SK-N-SH (cell line): ENCODE measurements at regions not wholly inside any gene's neighbourhood (a gene's known extent, or its start where the extent isn't known, plus 50 kb on each side); places are given as distances from the start of the nearest gene placed in this dataset.

Source experiments
- CTCF ChIP-seq: fragments of 200-600 bp; sonication (generic); IDR thresholded peaks from 2 replicates; pipeline ENCODE4 v1.6.1; 2017; ENCODE audit warnings: antibody characterized with exemption, mild to moderate bottlenecking, moderate library complexity
- ELF1 ChIP-seq: IDR thresholded peaks from 2 replicates; pipeline ENCODE4 v1.4.0; 2012
- EP300 ChIP-seq, 2 experiments: IDR thresholded peaks; 2 replicates each; pipeline versions ENCODE4 v1.4.0 to v1.6.1; 2012; ENCODE audit warnings: borderline replicate concordance in 1 of 2, low read depth in 1 of 2, low read length in 1 of 2
- EZH2phosphoT487 ChIP-seq: fragments of 200-600 bp; sonication (generic); IDR thresholded peaks from 2 replicates; pipeline ENCODE4 v1.6.1; 2017; ENCODE audit warnings: low read depth, mixed run types, mild to moderate bottlenecking, antibody characterized with exemption, moderate library complexity, borderline replicate concordance
- GATA2 ChIP-seq: sonication (generic); formaldehyde crosslinking; IDR thresholded peaks from 2 replicates; pipeline ENCODE4 v1.5.0; 2020; ENCODE audit warnings: mild to moderate bottlenecking, missing genetic modification reagents
- JUND ChIP-seq: IDR thresholded peaks from 2 replicates; pipeline ENCODE4 v1.4.0; 2012
- MAX ChIP-seq: IDR thresholded peaks from 2 replicates; pipeline ENCODE4 v1.4.0; 2012; ENCODE audit warnings: low read depth
- MEF2A ChIP-seq: IDR thresholded peaks from 2 replicates; pipeline ENCODE4 v1.4.0; 2012; ENCODE audit warnings: low read depth, borderline replicate concordance
- MXI1 ChIP-seq: IDR thresholded peaks from 2 replicates; pipeline ENCODE4 v1.6.1; 2012; ENCODE audit warnings: mild to moderate bottlenecking, low read depth, low read length, improper control_type of control experiment
- NFIC ChIP-seq: IDR thresholded peaks from 2 replicates; pipeline ENCODE4 v1.4.0; 2012; ENCODE audit warnings: borderline replicate concordance
- PBX3 ChIP-seq: IDR thresholded peaks from 2 replicates; pipeline ENCODE4; 2012
- POLR2AphosphoS5 ChIP-seq: IDR thresholded peaks from 2 replicates; pipeline ENCODE4 v1.6.1; 2012; ENCODE audit warnings: low read depth, low read length
- RAD21 ChIP-seq: IDR thresholded peaks from 2 replicates; pipeline ENCODE4 v1.6.1; 2012; ENCODE audit warnings: mild to moderate bottlenecking, low read length
- RCOR1 ChIP-seq: fragments of 150-350 bp; IDR thresholded peaks from 2 replicates; pipeline ENCODE4 v1.6.1; 2017; ENCODE audit warnings: antibody characterized with exemption, low read length
- RXRA ChIP-seq: IDR thresholded peaks from 2 replicates; pipeline ENCODE4 v1.4.0; 2012; ENCODE audit warnings: low read depth, mild to moderate bottlenecking, borderline replicate concordance
- SIN3A ChIP-seq: IDR thresholded peaks from 2 replicates; pipeline ENCODE4 v1.6.1; 2012; ENCODE audit warnings: low read depth, mild to moderate bottlenecking, low read length, moderate library complexity, borderline replicate concordance
- TAF1 ChIP-seq: IDR thresholded peaks from 2 replicates; pipeline ENCODE4 v1.6.1; 2012; ENCODE audit warnings: low read depth, mild to moderate bottlenecking, low read length, moderate library complexity, borderline replicate concordance
- TEAD4 ChIP-seq: IDR thresholded peaks from 2 replicates; pipeline ENCODE4 v1.4.0; 2012; ENCODE audit warnings: mild to moderate bottlenecking, borderline replicate concordance; ENCODE audit not compliant: insufficient read depth
- USF1 ChIP-seq: IDR thresholded peaks from 2 replicates; pipeline ENCODE4 v1.4.0; 2012; ENCODE audit warnings: low read depth, borderline replicate concordance
- USF2 ChIP-seq: fragments of 150-350 bp; IDR thresholded peaks from 2 replicates; pipeline ENCODE4 v1.6.1; 2017; ENCODE audit warnings: antibody characterized with exemption, low read length, low read depth, borderline replicate concordance
- YY1 ChIP-seq: IDR thresholded peaks from 2 replicates; pipeline ENCODE4 v1.4.0; 2012; ENCODE audit warnings: low read depth, mild to moderate bottlenecking
- ZBTB33 ChIP-seq: IDR thresholded peaks from 2 replicates; pipeline ENCODE4 v1.4.0; 2012; ENCODE audit warnings: low read depth, borderline replicate concordance

- TF ChIP-seq RAD21 (peak; percentile 28), TAF1 (no peak), JUND (no peak), EP300 (IDR thresholded peaks at IDR 0.05; ENCODE audit: borderline replicate concordance in 1 of 2, low read depth in 1 of 2, low read length in 1 of 2) (peak in 1 of 2 experiments; percentile 89; a peak in 2 of 4 replicates), MEF2A (no peak), NFIC (no peak), CTCF (no peak), EZH2phosphoT487 (no peak), RCOR1 (peak; percentile 43; the same call in 1 of the 2 replicates), USF2 (no peak), SIN3A (no peak), USF1 (no peak), POLR2AphosphoS5 (no peak), ELF1 (no peak), ZBTB33 (no peak), GATA2 (CRISPR knock-in tag) (peak; percentile 90), TEAD4 (no peak), MXI1 (no peak), YY1 (no peak), MAX (no peak), RXRA (no peak), PBX3 (no peak)
Measured at GRCh38 chr15:87722941-87723691, 533.4 kb downstream of the NTRK3 start (continued).
